Activated T-helper 17 cell treated with anti-CD3 and anti-CD28 coated beads, Interleukin-2, amount 50 U/mL, for 72 hours (primary cell): ENCODE measurements at regions not wholly inside any gene's neighbourhood (a gene's known extent, or its start where the extent isn't known, plus 50 kb on each side); places are given as distances from the start of the nearest gene placed in this dataset.
"Not testable (repeated sequence)": the region's sequence is repeated elsewhere in the genome, so short reads cannot be mapped to it uniquely, and the experiment has no call there.

ENCODE experiments used
- ATAC-seq: fragments of 150-1000 bp; cut with Tn5 transposase; replicated peaks from 2 replicates; pipeline ENCODE4 v1.10.0; 2021; ENCODE audit warnings: mild to moderate bottlenecking, moderate library complexity
- H3K27ac Mint-ChIP-seq: one replicate; pipeline ENCODE4 v1.8.0; 2022; ENCODE audit warnings: mixed read lengths
- H3K27me3 Mint-ChIP-seq: one replicate; pipeline ENCODE4 v1.8.0; 2022; ENCODE audit warnings: mixed read lengths
- H3K36me3 Mint-ChIP-seq: one replicate; pipeline ENCODE4 v1.8.0; 2022; ENCODE audit warnings: low read depth, mild to moderate bottlenecking, mixed read lengths
- H3K4me1 Mint-ChIP-seq: one replicate; pipeline ENCODE4 v1.8.0; 2022; ENCODE audit warnings: mixed read lengths
- H3K4me3 Mint-ChIP-seq: one replicate; pipeline ENCODE4 v1.8.0; 2022; ENCODE audit warnings: mild to moderate bottlenecking, mixed read lengths
- H3K9me3 Mint-ChIP-seq: one replicate; pipeline ENCODE4 v1.8.0; 2022; ENCODE audit warnings: mixed read lengths

GRCh38 chr15:68495981-68496705 lies 64.2 kb upstream of the ITGA11 start:
- H3K36me3 Mint-ChIP-seq: no peaks in the 10 kb centered on the region
- H3K9me3 Mint-ChIP-seq: no peaks in the 10 kb centered on the region
- H3K27ac Mint-ChIP-seq: no peak overlapping the region
- H3K4me3 Mint-ChIP-seq: no peak overlapping the region
- no peak for ATAC-seq
- no peaks in the 10 kb centered on the region for H3K4me1 Mint-ChIP-seq
- H3K27me3 Mint-ChIP-seq: peaks cover 25% of the 10 kb centered on the region

GRCh38 chr15:68496751-68497150 lies 64.8 kb upstream of the ITGA11 start:
- H3K9me3 Mint-ChIP-seq, H3K4me3 Mint-ChIP-seq, H3K4me1 Mint-ChIP-seq, H3K36me3 Mint-ChIP-seq, ATAC-seq, H3K27ac Mint-ChIP-seq: not testable (repeated sequence)
- H3K27me3 Mint-ChIP-seq: peaks cover 22% of the 10 kb centered on the region

GRCh38 chr15:68497206-68497910 lies 65.4 kb upstream of the ITGA11 start:
- no peak overlapping the region for H3K4me3 Mint-ChIP-seq
- H3K4me1 Mint-ChIP-seq: no peaks in the 10 kb centered on the region
- ATAC-seq: no peak
- peaks cover 20% of the 10 kb centered on the region for H3K27me3 Mint-ChIP-seq
- H3K9me3 Mint-ChIP-seq: no peaks in the 10 kb centered on the region
- no peak overlapping the region for H3K27ac Mint-ChIP-seq
- no peaks in the 10 kb centered on the region for H3K36me3 Mint-ChIP-seq

- peaks cover 18% of the 10 kb centered on the region for H3K27me3 Mint-ChIP-seq
- no peak for ATAC-seq
- no peaks in the 10 kb centered on the region for H3K9me3 Mint-ChIP-seq
- H3K4me1 Mint-ChIP-seq: no peaks in the 10 kb centered on the region
- H3K36me3 Mint-ChIP-seq: no peaks in the 10 kb centered on the region
- H3K4me3 Mint-ChIP-seq: no peak overlapping the region
- no peak overlapping the region for H3K27ac Mint-ChIP-seq
Observed at GRCh38 chr15:68498076-68498475, 66.1 kb upstream of the ITGA11 start.

DNA sequence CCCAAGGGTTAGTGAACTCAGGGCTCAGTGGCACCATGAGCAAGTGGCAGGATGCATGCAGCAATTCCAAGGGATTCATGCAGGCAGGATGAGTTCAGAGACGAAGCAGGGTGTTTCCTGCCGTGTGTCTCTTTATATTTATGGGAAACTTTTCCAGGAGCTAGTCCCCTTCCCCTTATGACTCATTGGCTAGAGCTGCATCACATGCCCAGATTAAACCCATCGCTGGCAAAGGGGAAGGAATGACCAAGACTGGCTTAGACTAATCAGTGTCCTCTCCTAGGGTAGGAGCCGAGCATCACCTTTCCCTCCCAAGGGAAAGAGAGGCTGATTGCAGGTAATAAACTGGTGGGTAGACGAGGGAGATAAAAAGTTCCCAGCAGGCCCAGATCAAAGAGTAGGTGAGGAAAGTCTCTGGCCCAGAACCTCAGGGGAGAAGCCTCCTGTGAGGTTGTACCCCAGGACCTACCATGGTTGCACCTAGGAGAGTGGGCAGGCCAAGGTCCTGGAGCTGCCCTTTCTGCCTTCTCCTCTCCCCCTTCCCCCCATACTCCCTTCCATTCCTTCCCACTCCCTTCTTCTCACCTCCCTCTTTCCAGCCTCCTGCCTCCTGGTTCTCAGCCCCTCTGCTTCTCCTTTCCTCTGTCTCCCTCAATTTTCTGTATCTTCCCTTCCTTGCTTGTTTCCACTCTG lies 67.8 kb upstream of the ITGA11 start:
- no peak overlapping the region for H3K4me3 Mint-ChIP-seq
- no peak overlapping the region for H3K27ac Mint-ChIP-seq
- no peaks in the 10 kb centered on the region for H3K9me3 Mint-ChIP-seq
- no peaks in the 10 kb centered on the region for H3K36me3 Mint-ChIP-seq
- no peaks in the 10 kb centered on the region for H3K4me1 Mint-ChIP-seq
- no peak for ATAC-seq
- peaks cover 4% of the 10 kb centered on the region for H3K27me3 Mint-ChIP-seq

DNA sequence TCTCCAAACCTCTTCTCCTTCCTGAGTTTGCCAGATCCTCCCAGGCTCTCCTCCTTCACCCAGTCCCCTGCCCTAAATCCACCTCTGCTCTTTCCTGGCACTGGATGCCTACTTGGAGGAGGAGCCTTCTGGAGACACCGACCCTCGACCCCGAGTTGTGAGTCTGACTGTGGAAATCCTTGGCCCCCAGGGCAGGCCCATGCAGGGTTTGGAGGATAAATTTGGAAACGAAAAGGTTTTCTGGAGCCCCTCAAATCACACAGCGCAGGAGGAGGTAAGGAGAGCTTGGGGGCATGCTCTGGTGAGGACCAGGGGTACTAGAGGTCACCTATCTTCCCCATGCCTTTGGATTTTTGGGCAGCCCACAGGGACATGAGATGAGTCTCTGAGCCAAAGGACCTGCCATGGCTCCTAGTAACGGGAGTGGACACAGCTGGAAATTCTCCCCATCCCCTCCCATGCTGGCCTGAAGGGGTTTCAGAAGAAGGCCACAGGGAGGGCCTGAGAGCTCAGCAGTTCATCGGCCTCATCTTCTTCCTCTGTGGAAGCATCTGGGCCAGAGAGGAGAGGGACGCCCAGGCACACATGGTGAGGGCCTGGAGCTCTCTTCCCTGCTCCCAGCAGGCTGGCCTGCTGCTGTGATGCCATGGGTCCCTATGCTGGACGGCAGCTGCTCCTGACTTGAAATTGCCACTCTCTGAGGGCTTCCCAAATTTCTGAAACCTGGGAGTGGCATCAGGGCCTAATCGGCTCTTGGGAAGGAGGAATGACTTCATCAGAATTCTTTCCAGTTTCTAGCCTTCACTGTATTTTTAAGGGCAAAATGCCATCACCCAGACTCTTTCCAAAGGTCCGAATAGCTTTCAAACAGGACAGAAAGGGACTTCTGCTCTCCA lies 68.6 kb upstream of the ITGA11 start:
- Mint-ChIP-seq H3K27me3 (peaks cover 10% of the 10 kb centered on the region), H3K9me3 (no peaks in the 10 kb centered on the region), H3K27ac (no peak overlapping the region), H3K36me3 (no peaks in the 10 kb centered on the region), H3K4me3 (no peak overlapping the region), H3K4me1 (no peaks in the 10 kb centered on the region)
- ATAC-seq: no peak

DNA sequence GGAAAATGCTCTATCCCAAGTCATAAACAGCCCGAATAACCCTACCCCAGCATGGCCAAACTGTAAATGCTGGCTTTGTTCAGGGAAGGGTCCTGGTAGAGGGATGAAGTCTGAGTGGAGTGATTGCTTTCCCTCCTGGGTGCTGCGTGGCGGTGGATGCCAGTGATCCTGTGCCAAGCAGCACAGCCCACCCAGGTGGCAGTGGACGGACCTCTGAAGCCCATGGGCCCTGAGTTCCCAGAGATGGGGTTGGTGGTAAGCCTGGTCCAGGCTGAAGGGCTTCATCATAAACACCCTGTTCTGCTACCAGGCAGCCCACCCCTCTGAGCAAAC lies 69.3 kb upstream of the ITGA11 start:
- Mint-ChIP-seq H3K4me3 (no peak overlapping the region), H3K27me3 (peaks cover 10% of the 10 kb centered on the region), H3K27ac (no peak overlapping the region)

GRCh38 chr15:68501616-68502015 lies 69.7 kb upstream of the ITGA11 start:
- Mint-ChIP-seq H3K4me3 (no peak overlapping the region), H3K9me3 (no peaks in the 10 kb centered on the region), H3K27me3 (peaks cover 11% of the 10 kb centered on the region), H3K4me1 (no peaks in the 10 kb centered on the region), H3K36me3 (no peaks in the 10 kb centered on the region), H3K27ac (no peak overlapping the region)
- no peak for ATAC-seq

More for the DNA sequence above, 69.3 kb upstream of the ITGA11 start:
- Mint-ChIP-seq H3K36me3 (no peaks in the 10 kb centered on the region), H3K4me1 (no peaks in the 10 kb centered on the region), H3K9me3 (no peaks in the 10 kb centered on the region)
- ATAC-seq: no peak

GRCh38 chr15:68502398-68502901 lies 70.5 kb upstream of the ITGA11 start:
- H3K4me1 Mint-ChIP-seq: no peaks in the 10 kb centered on the region
- H3K36me3 Mint-ChIP-seq: no peaks in the 10 kb centered on the region
- H3K27ac Mint-ChIP-seq: no peak overlapping the region
- H3K27me3 Mint-ChIP-seq: peaks cover 18% of the 10 kb centered on the region
- H3K4me3 Mint-ChIP-seq: no peak overlapping the region
- no peaks in the 10 kb centered on the region for H3K9me3 Mint-ChIP-seq
- no peak for ATAC-seq

GRCh38 chr15:68503213-68503612 lies 71.2 kb upstream of the ITGA11 start:
- peaks cover 18% of the 10 kb centered on the region for H3K27me3 Mint-ChIP-seq
- no peaks in the 10 kb centered on the region for H3K36me3 Mint-ChIP-seq
- H3K27ac Mint-ChIP-seq: no peak overlapping the region
- no peaks in the 10 kb centered on the region for H3K4me1 Mint-ChIP-seq
- H3K4me3 Mint-ChIP-seq: no peak overlapping the region
- no peak for ATAC-seq
- no peaks in the 10 kb centered on the region for H3K9me3 Mint-ChIP-seq

DNA sequence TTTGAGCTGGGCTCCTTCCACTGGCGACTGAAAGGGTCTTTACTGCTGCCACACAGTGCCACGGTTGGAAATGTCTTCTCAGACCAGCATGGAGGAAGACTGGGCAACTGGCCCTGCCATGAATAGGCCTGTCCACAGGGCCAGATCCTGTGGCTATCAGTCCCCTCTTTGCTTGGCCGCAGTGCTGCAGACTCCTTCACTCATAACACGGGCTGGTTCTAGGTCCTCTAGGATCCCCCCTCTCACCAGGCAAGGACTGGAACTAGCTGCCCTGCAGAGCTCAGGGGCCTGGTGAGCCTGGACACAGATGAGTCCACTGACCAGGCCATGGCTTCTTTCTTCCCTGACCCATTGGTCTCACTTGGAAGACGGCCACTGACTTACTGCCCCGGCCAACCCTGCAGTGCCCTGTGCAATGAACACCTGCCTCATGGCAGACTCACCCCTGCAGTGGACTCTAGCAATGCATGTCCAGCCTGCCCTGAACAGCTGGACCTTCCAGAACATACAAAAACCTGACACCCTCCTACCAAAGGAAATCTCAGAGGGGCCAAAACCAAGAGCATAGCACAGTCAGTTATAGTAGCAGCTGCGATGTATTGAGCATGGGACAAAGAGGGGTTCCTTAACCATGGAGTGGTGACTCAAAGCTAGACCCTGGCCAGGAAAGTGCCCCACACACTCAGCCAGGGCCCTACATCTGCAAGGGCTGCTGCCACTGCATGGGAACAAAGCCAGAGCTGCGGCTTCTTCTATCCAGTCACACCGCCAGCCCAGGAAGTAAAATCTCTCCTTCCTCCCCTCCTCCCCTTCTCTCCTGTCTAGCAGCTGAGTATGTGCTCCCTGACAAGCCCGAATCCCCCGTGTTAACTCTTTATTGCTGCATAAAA lies 72.1 kb upstream of the ITGA11 start:
- peaks cover 18% of the 10 kb centered on the region for H3K27me3 Mint-ChIP-seq
- no peaks in the 10 kb centered on the region for H3K36me3 Mint-ChIP-seq
- ATAC-seq: no peak
- H3K4me3 Mint-ChIP-seq: peak overlapping the region; percentile 28
- no peaks in the 10 kb centered on the region for H3K4me1 Mint-ChIP-seq
- H3K9me3 Mint-ChIP-seq: no peaks in the 10 kb centered on the region
- H3K27ac Mint-ChIP-seq: no peak overlapping the region

DNA sequence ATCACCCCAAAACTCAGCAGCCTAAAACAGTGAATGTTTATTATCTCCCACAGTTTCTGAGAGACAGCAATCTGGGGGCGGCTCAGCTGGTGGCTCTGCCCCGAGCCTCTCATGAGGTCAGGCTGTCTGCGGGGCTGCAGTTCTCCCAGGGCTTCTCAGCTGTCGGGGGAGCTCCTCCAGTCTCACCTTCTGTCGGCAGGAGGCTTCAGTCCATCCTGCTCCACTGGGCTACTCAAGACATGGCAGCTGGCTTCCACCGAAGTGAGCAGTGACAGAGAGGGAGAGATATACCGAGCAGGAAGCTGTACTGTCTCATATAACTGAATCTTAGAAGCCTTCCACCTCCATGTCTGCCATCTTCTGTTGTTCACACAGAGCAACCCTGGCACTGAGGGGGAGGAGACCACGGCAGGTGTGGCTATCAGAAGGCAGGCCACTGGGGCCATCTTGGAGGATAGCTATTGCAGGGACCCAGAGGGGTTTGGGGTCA lies 72.8 kb upstream of the ITGA11 start:
- no peak overlapping the region for H3K27ac Mint-ChIP-seq
- H3K9me3 Mint-ChIP-seq: no peaks in the 10 kb centered on the region

DNA sequence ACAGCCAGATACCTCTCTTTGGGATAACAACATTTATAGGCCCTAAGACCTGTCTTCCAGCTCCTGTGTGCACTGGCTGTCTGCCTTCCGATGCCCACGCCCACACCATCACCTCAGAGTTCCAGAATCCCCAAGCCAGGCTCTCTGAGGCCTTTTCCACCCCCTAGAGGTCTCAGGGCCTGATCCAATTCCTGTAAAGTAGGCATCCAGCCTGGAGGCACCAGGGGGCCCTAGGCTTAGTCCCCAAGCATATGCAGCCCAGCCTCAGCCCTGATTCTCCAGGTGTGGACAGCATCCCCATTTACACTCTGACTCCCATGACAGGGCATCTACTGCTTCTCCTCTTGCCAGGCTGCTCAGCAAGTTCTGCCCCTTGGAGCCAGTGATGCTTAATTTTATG lies 72.7 kb upstream of the CORO2B start:
- H3K4me1 Mint-ChIP-seq: no peaks in the 10 kb centered on the region
- H3K27ac Mint-ChIP-seq: no peak overlapping the region
- no peak overlapping the region for H3K4me3 Mint-ChIP-seq
- no peak for ATAC-seq
- no peaks in the 10 kb centered on the region for H3K36me3 Mint-ChIP-seq
- H3K9me3 Mint-ChIP-seq: no peaks in the 10 kb centered on the region
- peaks cover 23% of the 10 kb centered on the region for H3K27me3 Mint-ChIP-seq

More for the DNA sequence above, 72.8 kb upstream of the ITGA11 start:
- Mint-ChIP-seq H3K4me3 (peak overlapping the region; percentile 28), H3K36me3 (no peaks in the 10 kb centered on the region), H3K4me1 (no peaks in the 10 kb centered on the region), H3K27me3 (peaks cover 21% of the 10 kb centered on the region)
- no peak for ATAC-seq
